GM10266 (cell line): ENCODE measurements at regions not wholly inside any gene's neighbourhood (a gene's known extent, or its start where the extent isn't known, plus 50 kb on each side); places are given as distances from the start of the nearest gene placed in this dataset.

Experiments used
- DNase-seq: peaks from one replicate; pipeline ENCODE4 v3.0.0; 2012; ENCODE audit errors: extremely low spot score
- TF ChIP-seq, protein P1 (sequence below): IDR thresholded peaks from 2 replicates; pipeline ENCODE4 v1.5.1; 2012; ENCODE audit warnings: mild to moderate bottlenecking, low read depth; ENCODE audit not compliant: control insufficient read depth, insufficient read depth; ENCODE audit errors: missing control alignments

- no peak for DNase-seq
- TF ChIP-seq, protein P1, sequence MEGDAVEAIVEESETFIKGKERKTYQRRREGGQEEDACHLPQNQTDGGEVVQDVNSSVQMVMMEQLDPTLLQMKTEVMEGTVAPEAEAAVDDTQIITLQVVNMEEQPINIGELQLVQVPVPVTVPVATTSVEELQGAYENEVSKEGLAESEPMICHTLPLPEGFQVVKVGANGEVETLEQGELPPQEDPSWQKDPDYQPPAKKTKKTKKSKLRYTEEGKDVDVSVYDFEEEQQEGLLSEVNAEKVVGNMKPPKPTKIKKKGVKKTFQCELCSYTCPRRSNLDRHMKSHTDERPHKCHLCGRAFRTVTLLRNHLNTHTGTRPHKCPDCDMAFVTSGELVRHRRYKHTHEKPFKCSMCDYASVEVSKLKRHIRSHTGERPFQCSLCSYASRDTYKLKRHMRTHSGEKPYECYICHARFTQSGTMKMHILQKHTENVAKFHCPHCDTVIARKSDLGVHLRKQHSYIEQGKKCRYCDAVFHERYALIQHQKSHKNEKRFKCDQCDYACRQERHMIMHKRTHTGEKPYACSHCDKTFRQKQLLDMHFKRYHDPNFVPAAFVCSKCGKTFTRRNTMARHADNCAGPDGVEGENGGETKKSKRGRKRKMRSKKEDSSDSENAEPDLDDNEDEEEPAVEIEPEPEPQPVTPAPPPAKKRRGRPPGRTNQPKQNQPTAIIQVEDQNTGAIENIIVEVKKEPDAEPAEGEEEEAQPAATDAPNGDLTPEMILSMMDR: no peak
These were observed 495.6 kb upstream of the B3GAT1 start for GRCh38 chr11:134907636-134908035.

GRCh38 chr11:134906356-134906955, 494.4 kb upstream of the B3GAT1 start:
- DNase-seq: no peak
- TF ChIP-seq, protein P1: no peak

GRCh38 chr11:134905928-134906327, 493.9 kb upstream of the B3GAT1 start:
- TF ChIP-seq, protein P1: no peak
- DNase-seq: no peak

GRCh38 chr11:134905517-134905916, 493.5 kb upstream of the B3GAT1 start:
- TF ChIP-seq, protein P1: no peak
- DNase-seq: no peak

- TF ChIP-seq, protein P1: no peak
- DNase-seq: no peak
These were observed 492.2 kb upstream of the B3GAT1 start for GRCh38 chr11:134904103-134904790.

DNA sequence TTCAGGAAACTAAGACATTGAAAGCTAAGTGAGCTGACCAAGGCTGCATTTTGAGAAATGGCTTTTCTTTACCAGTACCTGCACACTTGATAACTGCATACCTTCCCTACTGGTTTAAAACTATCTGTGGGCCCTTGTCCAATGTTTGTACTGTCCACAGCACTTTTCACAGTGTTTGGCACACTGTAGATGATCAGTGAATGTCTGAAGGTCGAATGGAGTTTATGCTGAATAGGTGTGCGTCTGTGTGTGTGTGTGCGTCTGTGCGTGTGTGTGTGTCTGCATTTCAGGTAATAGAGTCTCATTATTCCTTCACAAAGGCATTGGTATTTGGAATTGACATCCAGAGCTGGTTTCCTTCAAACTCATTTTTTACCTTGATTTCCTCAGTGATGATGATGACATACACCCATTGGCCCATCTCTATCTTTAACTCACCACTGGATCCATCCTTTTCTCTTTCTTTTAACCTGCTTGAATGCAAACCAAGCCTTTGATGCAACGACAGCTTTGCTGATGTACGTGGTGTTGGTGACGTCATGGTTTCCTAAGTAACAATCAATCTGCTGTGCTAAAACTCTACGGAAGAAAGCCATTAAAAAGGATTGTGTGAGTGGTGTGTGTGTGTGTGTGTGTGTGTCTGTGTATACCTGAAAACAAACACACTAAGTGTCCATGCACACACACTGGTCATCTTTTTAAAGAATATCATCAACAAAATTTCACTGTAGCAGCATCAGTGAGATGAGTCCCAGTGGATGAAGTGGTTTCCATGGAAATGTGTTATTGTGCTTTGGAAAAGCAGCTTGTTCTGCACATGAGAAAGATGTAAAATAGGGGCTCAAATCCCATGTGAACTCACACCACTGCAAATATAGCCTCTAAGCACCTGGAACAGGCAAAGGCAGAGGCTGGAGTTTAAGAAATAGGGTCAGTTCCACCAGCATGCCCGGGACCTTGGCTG, 490.2 kb upstream of the B3GAT1 start:
- TF ChIP-seq, protein P1: no peak

More for the DNA sequence above, 490.2 kb upstream of the B3GAT1 start:
- no peak for DNase-seq
